SK-N-SH treated with all-trans-retinoic acid at 6 μM for 48 hours (cell line): ENCODE measurements at regions not wholly inside any gene's neighbourhood (a gene's known extent, or its start where the extent isn't known, plus 50 kb on each side); places are given as distances from the start of the nearest gene placed in this dataset.

ENCODE experiments used
- ATAC-seq: fragments of 200-7000 bp; cut with Tn5 transposase; 3 replicates; pipeline ENCODE4 v1.9.1; 2020; ENCODE audit warnings: mild to moderate bottlenecking, moderate library complexity
- ARNTL ChIP-seq: fragments of 450-650 bp; formaldehyde crosslinking; IDR thresholded peaks from 2 replicates; pipeline ENCODE4 v1.5.0; 2020; ENCODE audit warnings: low read depth, mild to moderate bottlenecking, moderate library complexity, borderline replicate concordance
- BACH2 ChIP-seq: fragments of 250-450 bp; sonication (Bioruptor Pico); IDR thresholded peaks from 2 replicates; pipeline ENCODE4 v1.9.0; 2021; ENCODE audit warnings: mild to moderate bottlenecking, borderline replicate concordance
- CREB5 ChIP-seq: fragments of 250-450 bp; sonication (Bioruptor Pico); IDR thresholded peaks from 2 replicates; pipeline ENCODE4 v1.5.1; 2020; ENCODE audit warnings: low read depth, mild to moderate bottlenecking, moderate library complexity
- CSDC2 ChIP-seq: fragments of 250-450 bp; sonication (Bioruptor Pico); IDR thresholded peaks from 2 replicates; pipeline ENCODE4 v1.5.0; 2020; ENCODE audit warnings: mild to moderate bottlenecking, moderate library complexity
- CSRNP3 ChIP-seq: fragments of 250-450 bp; sonication (Bioruptor Pico); IDR thresholded peaks from 2 replicates; pipeline ENCODE4 v1.5.1; 2021; ENCODE audit warnings: mild to moderate bottlenecking, moderate library complexity
- ESRRG ChIP-seq: fragments of 250-450 bp; sonication (Bioruptor Pico); IDR thresholded peaks from 2 replicates; pipeline ENCODE4 v1.6.1; 2021; ENCODE audit warnings: mild to moderate bottlenecking
- GLIS3 ChIP-seq: fragments of 250-450 bp; sonication (Bioruptor Pico); IDR thresholded peaks from 2 replicates; pipeline ENCODE4 v1.5.0; 2020; ENCODE audit warnings: mild to moderate bottlenecking, moderate library complexity
- ISL1 ChIP-seq: fragments of 250-450 bp; sonication (Bioruptor Pico); IDR thresholded peaks from 2 replicates; pipeline ENCODE4 v2.1.2; 2022; ENCODE audit warnings: mild to moderate bottlenecking, moderate library complexity
- OSR1 ChIP-seq: fragments of 250-450 bp; sonication (Bioruptor Pico); IDR thresholded peaks from 2 replicates; pipeline ENCODE4 v1.8.0; 2022; ENCODE audit warnings: moderate library complexity, mild to moderate bottlenecking, inconsistent platforms
- PATZ1 ChIP-seq: fragments of 250-450 bp; sonication (Bioruptor Pico); IDR thresholded peaks from 2 replicates; pipeline ENCODE4 v1.8.0; 2020; ENCODE audit warnings: mild to moderate bottlenecking, moderate library complexity, borderline replicate concordance
- POU6F1 ChIP-seq: fragments of 250-450 bp; sonication (Bioruptor Pico); IDR thresholded peaks from 2 replicates; pipeline ENCODE4 v1.8.0; 2021; ENCODE audit warnings: low read depth, mild to moderate bottlenecking, moderate library complexity, borderline replicate concordance
- PPARA ChIP-seq: fragments of 250-450 bp; sonication (Bioruptor Pico); IDR thresholded peaks from 2 replicates; pipeline ENCODE4 v1.5.0; 2020; ENCODE audit warnings: mild to moderate bottlenecking, borderline replicate concordance
- RARB ChIP-seq: fragments of 250-450 bp; sonication (Bioruptor Pico); IDR thresholded peaks from 2 replicates; pipeline ENCODE4 v1.8.0; 2021; ENCODE audit warnings: mild to moderate bottlenecking, moderate library complexity
- SNAI2 ChIP-seq: fragments of 250-450 bp; sonication (Bioruptor Pico); IDR thresholded peaks from 2 replicates; pipeline ENCODE4 v1.5.0; 2020; ENCODE audit warnings: mild to moderate bottlenecking, moderate library complexity
- TCF4 ChIP-seq: fragments of 250-450 bp; sonication (Bioruptor Pico); IDR thresholded peaks from 2 replicates; pipeline ENCODE4 v1.8.0; 2021; ENCODE audit warnings: mild to moderate bottlenecking, moderate library complexity, borderline replicate concordance
- TOX ChIP-seq: fragments of 250-450 bp; sonication (Bioruptor Pico); IDR thresholded peaks from 2 replicates; pipeline ENCODE4 v1.8.0; 2021; ENCODE audit warnings: mild to moderate bottlenecking, moderate library complexity, borderline replicate concordance
- TSHZ2 ChIP-seq: fragments of 250-450 bp; sonication (Bioruptor Pico); IDR thresholded peaks from 2 replicates; pipeline ENCODE4 v1.5.0; 2020; ENCODE audit warnings: mild to moderate bottlenecking, moderate library complexity
- ZC3H10 ChIP-seq: fragments of 250-450 bp; sonication (Bioruptor Pico); IDR thresholded peaks from 2 replicates; pipeline ENCODE4 v1.5.1; 2021; ENCODE audit warnings: mild to moderate bottlenecking, moderate library complexity
- ZFP3 ChIP-seq: fragments of 250-450 bp; sonication (Bioruptor Pico); IDR thresholded peaks from 2 replicates; pipeline ENCODE4 v1.5.0; 2020; ENCODE audit warnings: mild to moderate bottlenecking, moderate library complexity
- ZFP30 ChIP-seq: fragments of 450-650 bp; formaldehyde crosslinking; IDR thresholded peaks from 2 replicates; pipeline ENCODE4 v1.5.0; 2022; ENCODE audit warnings: mild to moderate bottlenecking, moderate library complexity
- ZNF565 ChIP-seq: fragments of 450-650 bp; formaldehyde crosslinking; conservative IDR thresholded peaks from 2 replicates; pipeline ENCODE4 v1.5.0; 2020; ENCODE audit warnings: low read depth, mild to moderate bottlenecking, moderate library complexity
- ZNF70 ChIP-seq: fragments of 450-650 bp; formaldehyde crosslinking; IDR thresholded peaks from 2 replicates; pipeline ENCODE4 v1.5.0; 2020; ENCODE audit warnings: mild to moderate bottlenecking, moderate library complexity
- ZNF8 ChIP-seq: fragments of 450-650 bp; formaldehyde crosslinking; IDR thresholded peaks from 2 replicates; pipeline ENCODE4 v1.5.0; 2020; ENCODE audit warnings: mild to moderate bottlenecking, moderate library complexity

GRCh38 chr13:20320885-20321284, 88.8 kb upstream of the GJB6 start:
- no peak for ATAC-seq
- no peak for TF ChIP-seq BACH2 (CRISPR knock-in tag)
- no peak for TF ChIP-seq SNAI2 (CRISPR knock-in tag)
- no peak for TF ChIP-seq ZFP30 (CRISPR knock-in tag)
- no peak for TF ChIP-seq POU6F1 (CRISPR knock-in tag)
- TF ChIP-seq TCF4 (CRISPR knock-in tag) = no peak
- TF ChIP-seq ARNTL (CRISPR knock-in tag) = no peak
- no peak for TF ChIP-seq OSR1 (CRISPR knock-in tag)
- TF ChIP-seq CREB5 (CRISPR knock-in tag) = no peak
- no peak for TF ChIP-seq TSHZ2 (CRISPR knock-in tag)
- TF ChIP-seq ISL1 (CRISPR knock-in tag) = no peak
- TF ChIP-seq RARB (CRISPR knock-in tag) = no peak
- TF ChIP-seq CSDC2 (CRISPR knock-in tag) = no peak
- no peak for TF ChIP-seq ZNF8
- no peak for TF ChIP-seq PATZ1 (CRISPR knock-in tag)
- no peak for TF ChIP-seq TOX (CRISPR knock-in tag)
- no peak for TF ChIP-seq PPARA (CRISPR knock-in tag)
- no peak for TF ChIP-seq ZFP3 (CRISPR knock-in tag)
- no peak for TF ChIP-seq ESRRG (CRISPR knock-in tag)
- no peak for TF ChIP-seq ZC3H10 (CRISPR knock-in tag)

GRCh38 chr13:20313896-20314295, 81.8 kb upstream of the GJB6 start:
- ATAC-seq = no peak
- no peak for TF ChIP-seq CSRNP3 (CRISPR knock-in tag)
- TF ChIP-seq ZFP3 (CRISPR knock-in tag) = no peak
- TF ChIP-seq ZNF70 (CRISPR knock-in tag) = no peak
- TF ChIP-seq GLIS3 (CRISPR knock-in tag) = no peak
- no peak for TF ChIP-seq SNAI2 (CRISPR knock-in tag)
- TF ChIP-seq POU6F1 (CRISPR knock-in tag) = no peak
- TF ChIP-seq ZNF565 = no peak
- no peak for TF ChIP-seq CSDC2 (CRISPR knock-in tag)
- no peak for TF ChIP-seq PPARA (CRISPR knock-in tag)
- no peak for TF ChIP-seq BACH2 (CRISPR knock-in tag)
- no peak for TF ChIP-seq PATZ1 (CRISPR knock-in tag)
- TF ChIP-seq TSHZ2 (CRISPR knock-in tag) = no peak
- no peak for TF ChIP-seq ZFP30 (CRISPR knock-in tag)
- TF ChIP-seq ESRRG (CRISPR knock-in tag) = no peak
- TF ChIP-seq OSR1 (CRISPR knock-in tag) = no peak
- TF ChIP-seq ARNTL (CRISPR knock-in tag) = no peak
- TF ChIP-seq ISL1 (CRISPR knock-in tag) = no peak
